Bronchial epithelial cell (primary cell): ENCODE measurements at regions not wholly inside any gene's neighbourhood (a gene's known extent, or its start where the extent isn't known, plus 50 kb on each side); places are given as distances from the start of the nearest gene placed in this dataset.
A peak's percentile ranks its signal among the peaks of the same experiment; 100 is the strongest.

Source experiments
- DNase-seq: peaks from one replicate; pipeline ENCODE4 v3.0.0-alpha.2; 2010; ENCODE audit warnings: low read depth
- FAIRE-seq: peaks from 2 replicates; lab custom pipeline; 2011; peaks lifted over from hg19 to GRCh38; lab: Jason Lieb, UNC
- H3K27me3 ChIP-seq: 2 replicates; pipeline ENCODE4 v1.5.1; 2011; ENCODE audit warnings: low read length; ENCODE audit not compliant: control insufficient read depth, insufficient read depth
- H3K36me3 ChIP-seq: 2 replicates; pipeline ENCODE4 v1.5.1; 2011; ENCODE audit warnings: low read length; ENCODE audit not compliant: control insufficient read depth, insufficient read depth
- H3K4me3 ChIP-seq: 2 replicates; pipeline ENCODE4 v1.5.1; 2011; ENCODE audit warnings: mild to moderate bottlenecking, low read depth, low read length, control low read depth
- CTCF ChIP-seq: IDR thresholded peaks from 2 replicates; pipeline ENCODE4 v1.5.1; 2011; ENCODE audit warnings: mild to moderate bottlenecking, moderate library complexity, low read length, control low read depth, inconsistent platforms; ENCODE audit not compliant: insufficient read depth, severe bottlenecking

GRCh38 chr7:88480271-88480670 is 173.6 kb upstream of the STEAP4 start:
- FAIRE-seq (no peak), DNase-seq (no peak)
- H3K36me3 ChIP-seq = no peaks in the 10 kb centered on the region

GRCh38 chr7:88477976-88478375 is 171.3 kb upstream of the STEAP4 start:
- Histone ChIP-seq H3K4me3 (no peak overlapping the region), H3K27me3 (no peaks in the 10 kb centered on the region), H3K36me3 (no peaks in the 10 kb centered on the region)
- TF ChIP-seq CTCF = no peak
- FAIRE-seq (no peak), DNase-seq (no peak)

More at GRCh38 chr7:88480271-88480670, 173.6 kb upstream of the STEAP4 start:
- no peak for TF ChIP-seq CTCF
- H3K4me3 ChIP-seq = no peak overlapping the region
- no peaks in the 10 kb centered on the region for H3K27me3 ChIP-seq

GRCh38 chr7:88465600-88465999 is 158.9 kb upstream of the STEAP4 start:
- H3K36me3 ChIP-seq = no peaks in the 10 kb centered on the region
- no peaks in the 10 kb centered on the region for H3K27me3 ChIP-seq
- DNase-seq = peak; percentile 62
- no peak overlapping the region for H3K4me3 ChIP-seq
- no peak for FAIRE-seq
- no peak for TF ChIP-seq CTCF

GRCh38 chr7:88462799-88463198 is 156.1 kb upstream of the STEAP4 start:
- no peak for TF ChIP-seq CTCF
- Histone ChIP-seq H3K36me3 (no peaks in the 10 kb centered on the region), H3K4me3 (no peak overlapping the region), H3K27me3 (no peaks in the 10 kb centered on the region)
- no peak for DNase-seq
- FAIRE-seq = no peak

DNA sequence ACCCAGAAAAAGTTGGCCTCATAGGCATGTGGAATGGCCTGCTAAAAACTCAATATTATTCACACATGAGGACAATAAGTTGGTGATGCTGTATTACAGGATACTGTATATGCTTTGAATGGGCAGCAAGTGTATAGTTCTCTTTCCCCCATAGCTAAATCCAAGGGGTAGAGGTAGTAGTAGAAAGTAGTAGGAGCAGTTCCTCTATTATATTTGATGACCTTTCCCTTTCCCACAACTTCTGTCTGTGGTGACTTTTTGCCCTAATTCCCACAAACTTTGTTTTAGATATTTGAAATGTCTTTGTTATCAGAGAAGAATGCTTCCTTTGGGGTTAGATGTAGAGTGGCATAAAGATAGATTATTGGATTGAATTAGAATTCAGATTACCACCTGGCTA is 154.0 kb upstream of the STEAP4 start:
- FAIRE-seq (no peak), DNase-seq (no peak)
- H3K36me3 ChIP-seq = no peaks in the 10 kb centered on the region
- H3K4me3 ChIP-seq = no peak overlapping the region
- TF ChIP-seq CTCF = no peak
- H3K27me3 ChIP-seq = no peaks in the 10 kb centered on the region

- Histone ChIP-seq H3K27me3 (no peaks in the 10 kb centered on the region), H3K4me3 (no peak overlapping the region), H3K36me3 (no peaks in the 10 kb centered on the region)
- TF ChIP-seq CTCF = no peak
- no peak for FAIRE-seq
- DNase-seq = no peak
Observed at GRCh38 chr7:88458946-88459345, 152.3 kb upstream of the STEAP4 start.
